NCI-H345 treated with DMSO at 0.1 percent for 48 hours (cell line): ENCODE measurements at regions not wholly inside any gene's neighbourhood (a gene's known extent, or its start where the extent isn't known, plus 50 kb on each side); places are given as distances from the start of the nearest gene placed in this dataset.

Source experiments
- DNase-seq: peaks from one replicate; lab custom pipeline; 2025; ENCODE audit not compliant: unreplicated experiment; lab: John Stamatoyannopoulos, UW

GRCh38 chr10:29105516-29106215 lies 183.2 kb upstream of the LYZL1 start:
- no peak for DNase-seq

GRCh38 chr10:29106287-29106686 lies 182.6 kb upstream of the LYZL1 start:
- no peak for DNase-seq

GRCh38 chr10:29107866-29108498 lies 180.9 kb upstream of the LYZL1 start:
- DNase-seq = no peak

- no peak for DNase-seq
These were observed 178.9 kb upstream of the LYZL1 start for GRCh38 chr10:29109707-29110571.

GRCh38 chr10:29112827-29113615 lies 175.8 kb upstream of the LYZL1 start:
- DNase-seq = peak; percentile 13

- no peak for DNase-seq
These were observed 175.3 kb upstream of the LYZL1 start for GRCh38 chr10:29113616-29113945.

- no peak for DNase-seq
These were observed 174.7 kb upstream of the LYZL1 start for GRCh38 chr10:29114141-29114540.

- DNase-seq = no peak
These were observed 171.1 kb upstream of the LYZL1 start for GRCh38 chr10:29117781-29118180.

GRCh38 chr10:29119374-29119773 lies 169.5 kb upstream of the LYZL1 start:
- DNase-seq = no peak

GRCh38 chr10:29120216-29120615 lies 168.7 kb upstream of the LYZL1 start:
- no peak for DNase-seq

- no peak for DNase-seq
These were observed 164.0 kb upstream of the LYZL1 start for GRCh38 chr10:29124864-29125263.

- no peak for DNase-seq
These were observed 161.7 kb upstream of the LYZL1 start for GRCh38 chr10:29127037-29127700.

- no peak for DNase-seq
These were observed 161.1 kb upstream of the LYZL1 start for GRCh38 chr10:29127731-29128130.

GRCh38 chr10:29130190-29130673 lies 158.6 kb upstream of the LYZL1 start:
- DNase-seq = peak; percentile 28

GRCh38 chr10:29131952-29132547 lies 156.8 kb upstream of the LYZL1 start:
- DNase-seq = peak; percentile 44

GRCh38 chr10:29132551-29133111 lies 156.2 kb upstream of the LYZL1 start:
- DNase-seq = no peak

GRCh38 chr10:29135337-29135736 lies 153.5 kb upstream of the LYZL1 start:
- DNase-seq = no peak

- DNase-seq = no peak
These were observed 152.5 kb upstream of the LYZL1 start for GRCh38 chr10:29136411-29136810.

GRCh38 chr10:29140151-29140550 lies 148.7 kb upstream of the LYZL1 start:
- DNase-seq = no peak

- no peak for DNase-seq
These were observed 147.9 kb upstream of the LYZL1 start for GRCh38 chr10:29140991-29141390.
